HEK293 (cell line): ENCODE measurements at regions not wholly inside any gene's neighbourhood (a gene's known extent, or its start where the extent isn't known, plus 50 kb on each side); places are given as distances from the start of the nearest gene placed in this dataset.

Experiments used
- CTCF ChIA-PET: fragments of 350-600 bp; formaldehyde crosslinking; extraction: SDS; loops from one replicate; lab custom pipeline; 2021; ENCODE audit warnings: antibody characterized with exemption; lab: Yijun Ruan, JAX
- POLR2A ChIA-PET: fragments of 300-600 bp; formaldehyde crosslinking; extraction: SDS; loops from one replicate; lab custom pipeline; 2020; ENCODE audit warnings: antibody characterized with exemption, inconsistent platforms; lab: Yijun Ruan, JAX
- H3K27ac ChIP-seq: fragments of 200-500 bp; sonication (Bioruptor generic); 2 replicates; pipeline ENCODE4 v1.5.1; 2014; ENCODE audit warnings: low read depth, low read length, control low read depth, inconsistent platforms; ENCODE audit errors: extremely low read depth
- H3K36me3 ChIP-seq, 2 experiments: fragments of 200-500 bp in 1 of 2; sonication (Bioruptor generic) in 1 of 2; 1 replicate in 1 of 2; 2 replicates in 1 of 2; pipeline ENCODE4 v1.5.1; 2014 to 2017; ENCODE audit warnings: inconsistent platforms in 2 of 2, low read length in 2 of 2; ENCODE audit not compliant: control insufficient read depth in 2 of 2, insufficient read depth in 1 of 2
- H3K4me1 ChIP-seq: fragments of 200-500 bp; sonication (Bioruptor generic); 2 replicates; pipeline ENCODE4 v1.5.1; 2014; ENCODE audit warnings: mild to moderate bottlenecking, low read length, inconsistent platforms; ENCODE audit not compliant: control insufficient read depth, insufficient read depth
- H3K4me3 ChIP-seq: 2 replicates; pipeline ENCODE4 v1.5.1; 2011; ENCODE audit warnings: low read depth, mild to moderate bottlenecking, control low read depth, low read length, moderate library complexity
- H3K9me3 ChIP-seq: fragments of 200-500 bp; sonication (Bioruptor generic); 2 replicates; pipeline ENCODE4 v1.5.1; 2014; ENCODE audit warnings: low read depth, low read length, inconsistent platforms; ENCODE audit not compliant: control insufficient read depth, insufficient read depth
- HOXC10 ChIP-seq: sonication (generic); formaldehyde crosslinking; IDR thresholded peaks from 2 replicates; pipeline ENCODE4 v1.8.1; 2023; ENCODE audit warnings: mild to moderate bottlenecking, missing genetic modification reagents
- KLF9 ChIP-seq: fragments of 450-650 bp; formaldehyde crosslinking; IDR thresholded peaks from 2 replicates; pipeline ENCODE4 v1.5.1; 2016; ENCODE audit warnings: missing biosample characterization, missing genetic modification characterization, low read depth
- MZF1 ChIP-seq: fragments of 450-650 bp; formaldehyde crosslinking; IDR thresholded peaks from 2 replicates; pipeline ENCODE4 v1.5.1; 2017; ENCODE audit warnings: missing biosample characterization, missing genetic modification characterization, borderline replicate concordance
- SCRT2 ChIP-seq: fragments of 450-650 bp; formaldehyde crosslinking; IDR thresholded peaks from 2 replicates; pipeline ENCODE4 v1.5.1; 2016; ENCODE audit warnings: missing biosample characterization, missing genetic modification characterization
- SETDB1 ChIP-seq: IDR thresholded peaks from one replicate; pipeline ENCODE4 v1.6.1; 2017; ENCODE audit warnings: mild to moderate bottlenecking, low read length, moderate library complexity, mixed read lengths; ENCODE audit not compliant: insufficient read length
- SP7 ChIP-seq: fragments of 450-650 bp; formaldehyde crosslinking; IDR thresholded peaks from 2 replicates; pipeline ENCODE4 v1.5.1; 2016; ENCODE audit warnings: missing biosample characterization, missing genetic modification characterization
- TRIM28 ChIP-seq: IDR thresholded peaks from 2 replicates; pipeline ENCODE4 v1.6.1; 2011; ENCODE audit warnings: low read length, control low read depth, borderline replicate concordance
- ZBTB10 ChIP-seq: fragments of 450-650 bp; formaldehyde crosslinking; IDR thresholded peaks from 2 replicates; pipeline ENCODE4 v1.5.1; 2016; ENCODE audit warnings: missing biosample characterization, missing genetic modification characterization
- ZBTB26 ChIP-seq: fragments of 450-650 bp; formaldehyde crosslinking; optimal IDR thresholded peaks from 2 replicates; pipeline ENCODE3; 2016; ENCODE audit warnings: missing biosample characterization, mild to moderate bottlenecking, missing genetic modification characterization
- ZBTB44 ChIP-seq: fragments of 450-650 bp; IDR thresholded peaks from 2 replicates; pipeline ENCODE4 v1.5.1; 2018; ENCODE audit warnings: missing biosample characterization, mild to moderate bottlenecking, missing genetic modification characterization
- ZNF138 ChIP-seq: fragments of 450-650 bp; formaldehyde crosslinking; IDR thresholded peaks from 2 replicates; pipeline ENCODE4 v1.5.1; 2016; ENCODE audit warnings: missing biosample characterization, missing genetic modification characterization, borderline replicate concordance
- ZNF140 ChIP-seq: fragments of 450-650 bp; formaldehyde crosslinking; IDR thresholded peaks from 2 replicates; pipeline ENCODE4 v1.5.1; 2016; ENCODE audit warnings: missing biosample characterization, missing genetic modification characterization
- ZNF169 ChIP-seq: fragments of 450-650 bp; formaldehyde crosslinking; IDR thresholded peaks from 2 replicates; pipeline ENCODE4 v1.5.1; 2016; ENCODE audit warnings: missing biosample characterization, missing genetic modification characterization
- ZNF223 ChIP-seq: fragments of 450-650 bp; formaldehyde crosslinking; IDR thresholded peaks from 2 replicates; pipeline ENCODE4 v1.5.1; 2016; ENCODE audit warnings: missing biosample characterization, missing genetic modification characterization
- ZNF239 ChIP-seq: fragments of 450-650 bp; formaldehyde crosslinking; IDR thresholded peaks from 2 replicates; pipeline ENCODE4 v1.5.1; 2016; ENCODE audit warnings: missing biosample characterization, missing genetic modification characterization
- ZNF248 ChIP-seq: fragments of 450-650 bp; formaldehyde crosslinking; IDR thresholded peaks from 2 replicates; pipeline ENCODE4 v1.5.1; 2017; ENCODE audit warnings: missing biosample characterization, missing genetic modification characterization
- ZNF280C ChIP-seq: fragments of 450-650 bp; formaldehyde crosslinking; IDR thresholded peaks from 2 replicates; pipeline ENCODE4 v1.5.1; 2016; ENCODE audit warnings: missing biosample characterization, missing genetic modification characterization
- ZNF302 ChIP-seq: fragments of 450-650 bp; formaldehyde crosslinking; IDR thresholded peaks from 2 replicates; pipeline ENCODE4 v1.5.1; 2016; ENCODE audit warnings: missing biosample characterization, missing genetic modification characterization, low read depth
- ZNF350 ChIP-seq: fragments of 450-650 bp; formaldehyde crosslinking; IDR thresholded peaks from 2 replicates; pipeline ENCODE4 v1.5.0; 2017; ENCODE audit warnings: missing biosample characterization, mild to moderate bottlenecking, missing genetic modification characterization
- ZNF366 ChIP-seq: fragments of 450-650 bp; formaldehyde crosslinking; conservative IDR thresholded peaks from 2 replicates; pipeline ENCODE4 v1.5.1; 2016; ENCODE audit warnings: missing biosample characterization, missing genetic modification characterization
- ZNF404 ChIP-seq: fragments of 450-650 bp; formaldehyde crosslinking; IDR thresholded peaks from 2 replicates; pipeline ENCODE4 v1.5.1; 2017; ENCODE audit warnings: missing biosample characterization, missing genetic modification characterization
- ZNF510 ChIP-seq: fragments of 450-650 bp; formaldehyde crosslinking; IDR thresholded peaks from 2 replicates; pipeline ENCODE4 v1.5.1; 2018; ENCODE audit warnings: mild to moderate bottlenecking, missing genetic modification characterization, missing biosample characterization; ENCODE audit not compliant: insufficient replicate concordance
- ZNF549 ChIP-seq: fragments of 450-650 bp; IDR thresholded peaks from 2 replicates; pipeline ENCODE4 v1.5.1; 2018; ENCODE audit warnings: missing biosample characterization, missing genetic modification characterization, mild to moderate bottlenecking, inconsistent platforms, moderate library complexity
- ZNF626 ChIP-seq: fragments of 450-650 bp; sonication (Bioruptor Pico); formaldehyde crosslinking; IDR thresholded peaks from 2 replicates; pipeline ENCODE4 v1.5.1; 2018; ENCODE audit warnings: missing biosample characterization, missing genetic modification characterization, inconsistent platforms
- ZNF777 ChIP-seq: fragments of 450-650 bp; formaldehyde crosslinking; IDR thresholded peaks from 2 replicates; pipeline ENCODE4 v1.5.1; 2017; ENCODE audit warnings: missing biosample characterization, missing genetic modification characterization, borderline replicate concordance
- ZSCAN18 ChIP-seq: fragments of 450-650 bp; formaldehyde crosslinking; IDR thresholded peaks from 2 replicates; pipeline ENCODE4 v1.5.1; 2016; ENCODE audit warnings: missing biosample characterization, missing genetic modification characterization
- ZSCAN4 ChIP-seq: fragments of 450-650 bp; formaldehyde crosslinking; IDR thresholded peaks from 2 replicates; pipeline ENCODE4 v1.5.1; 2017; ENCODE audit warnings: missing biosample characterization, missing genetic modification characterization

- Histone ChIP-seq H3K4me3 (no peak overlapping the region), H3K36me3 (no peaks in the 10 kb centered on the region), H3K4me1 (no peaks in the 10 kb centered on the region), H3K27ac (no peak overlapping the region), H3K9me3 (no peaks in the 10 kb centered on the region)
- POLR2A ChIA-PET: no interaction called here
- CTCF ChIA-PET: no interaction called here
- no peak for TF ChIP-seq ZNF169
- no peak for TF ChIP-seq ZNF302 (tag by site-specific recombination)
- no peak for TF ChIP-seq ZSCAN4 (tag by site-specific recombination)
- TF ChIP-seq ZBTB26: no peak
- TF ChIP-seq ZNF223 (tag by site-specific recombination): no peak
- TF ChIP-seq KLF9 (tag by site-specific recombination): no peak
- TF ChIP-seq SCRT2 (tag by site-specific recombination): no peak
- TF ChIP-seq ZNF626 (tag by site-specific recombination): no peak
- TF ChIP-seq ZSCAN18 (tag by site-specific recombination): no peak
- TF ChIP-seq ZNF138: no peak
- TF ChIP-seq ZNF140: no peak
- TF ChIP-seq HOXC10 (CRISPR knock-in tag): no peak
- TF ChIP-seq ZNF280C (tag by site-specific recombination): no peak
- no peak for TF ChIP-seq ZBTB44 (tag by site-specific recombination)
- no peak for TF ChIP-seq TRIM28
- TF ChIP-seq ZNF549 (tag by site-specific recombination): no peak
- TF ChIP-seq, all 188 proteins: peak for 0
These were observed 781.4 kb upstream of the GYPC start for GRCh38 chr2:125874564-125874963.

- H3K9me3 ChIP-seq: no peaks in the 10 kb centered on the region
- no peaks in the 10 kb centered on the region for H3K36me3 ChIP-seq
- H3K27ac ChIP-seq: no peak overlapping the region
- no peaks in the 10 kb centered on the region for H3K4me1 ChIP-seq
- POLR2A ChIA-PET: no interaction called here
- CTCF ChIA-PET: no interaction called here
- no peak overlapping the region for H3K4me3 ChIP-seq
- no peak for TF ChIP-seq ZNF248
- TF ChIP-seq ZNF510 (tag by site-specific recombination): no peak
- no peak for TF ChIP-seq ZNF404 (tag by site-specific recombination)
- TF ChIP-seq ZNF239 (tag by site-specific recombination): no peak
- no peak for TF ChIP-seq ZNF777
- no peak for TF ChIP-seq ZBTB10 (tag by site-specific recombination)
- no peak for TF ChIP-seq ZNF366 (tag by site-specific recombination)
- no peak for TF ChIP-seq ZNF223 (tag by site-specific recombination)
- no peak for TF ChIP-seq ZNF350
- TF ChIP-seq SP7 (tag by site-specific recombination): no peak
- TF ChIP-seq SETDB1: no peak
- no peak for TF ChIP-seq MZF1 (tag by site-specific recombination)
These were observed 770.6 kb upstream of the GYPC start for GRCh38 chr2:125885340-125885739.
